Stimulated activated CD4-positive, alpha-beta T cell treated with anti-CD3 and anti-CD28 coated beads, Interleukin-4, amount 100 ng/mL, for 24 hours (primary cell): ENCODE measurements at regions not wholly inside any gene's neighbourhood (a gene's known extent, or its start where the extent isn't known, plus 50 kb on each side); places are given as distances from the start of the nearest gene placed in this dataset.
"Not testable (repeated sequence)": the region's sequence is repeated elsewhere in the genome, so short reads cannot be mapped to it uniquely, and the experiment has no call there.

Source experiments
- DNase-seq: peaks from one replicate; pipeline ENCODE4 v3.0.0-alpha.2; 2020

GRCh38 chr9:720239-720881 lies 121.1 kb upstream of the DMRT1 start:
- no peak for DNase-seq

- DNase-seq, result no peak
These were observed 119.0 kb upstream of the DMRT1 start for GRCh38 chr9:722388-722980.

- not testable (repeated sequence) for DNase-seq
These were observed 117.0 kb upstream of the DMRT1 start for GRCh38 chr9:724461-724860.

DNA sequence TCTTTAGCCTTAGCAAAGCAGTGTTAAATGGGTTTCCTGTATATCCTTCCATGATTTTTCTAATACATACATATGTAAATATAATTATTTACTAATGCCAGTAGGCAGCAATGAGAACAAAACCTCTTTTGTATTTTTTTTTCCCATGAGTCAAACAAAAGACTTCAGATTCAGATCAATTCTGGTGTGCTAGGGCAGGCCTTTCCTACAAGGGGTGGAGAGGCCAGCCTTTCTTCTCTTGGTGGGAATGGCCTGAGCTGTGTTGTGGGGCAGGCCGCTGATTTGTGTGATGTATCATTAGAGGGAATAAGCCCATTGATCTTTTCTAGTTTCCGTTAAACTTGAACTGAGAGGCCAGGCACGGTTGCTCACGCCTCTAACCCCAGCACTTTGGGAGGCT lies 115.5 kb upstream of the DMRT1 start:
- DNase-seq, result no peak

GRCh38 chr9:727767-728166 lies 113.7 kb upstream of the DMRT1 start:
- DNase-seq, result no peak

DNA sequence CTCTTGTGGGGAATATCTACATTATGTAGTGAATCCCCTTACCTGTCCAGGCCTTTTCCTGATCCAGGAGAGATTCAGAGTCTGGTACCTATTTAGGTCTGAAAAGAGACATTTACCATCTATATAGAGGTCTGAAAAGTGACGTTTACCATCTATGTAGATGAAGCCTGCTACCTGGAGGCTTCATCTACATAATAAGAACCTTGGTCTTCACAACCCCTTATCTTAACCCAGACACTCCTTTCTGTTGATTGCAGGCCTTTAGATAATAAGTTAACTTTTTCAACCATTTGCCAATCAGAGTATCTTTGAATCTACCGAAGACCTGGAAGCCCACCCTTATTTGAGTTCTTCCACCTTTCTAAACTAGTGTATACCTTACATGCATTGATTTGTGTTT lies 113.0 kb upstream of the DMRT1 start:
- no peak for DNase-seq

DNA sequence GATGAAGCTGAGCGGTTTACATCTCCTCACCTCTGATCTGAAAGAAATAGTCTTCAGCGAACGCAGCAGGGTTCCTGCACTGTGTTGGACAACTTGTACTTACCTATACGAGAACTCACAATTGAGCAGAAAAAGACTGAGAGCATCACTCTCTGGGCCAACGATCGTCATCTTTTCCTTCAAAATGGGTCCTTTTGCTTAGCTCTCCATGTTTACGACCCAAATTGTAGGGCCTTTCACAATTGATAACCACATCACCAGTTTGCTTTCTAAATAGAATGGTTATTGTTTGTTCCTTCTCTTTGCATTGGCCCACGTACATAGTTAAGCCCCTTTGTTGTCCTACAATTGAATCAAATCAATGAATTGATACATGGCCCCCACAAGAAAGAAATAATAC lies 110.0 kb upstream of the DMRT1 start:
- no peak for DNase-seq

- no peak for DNase-seq
These were observed 106.5 kb upstream of the DMRT1 start for GRCh38 chr9:734831-735511.

GRCh38 chr9:737400-738120 lies 103.9 kb upstream of the DMRT1 start:
- no peak for DNase-seq

DNA sequence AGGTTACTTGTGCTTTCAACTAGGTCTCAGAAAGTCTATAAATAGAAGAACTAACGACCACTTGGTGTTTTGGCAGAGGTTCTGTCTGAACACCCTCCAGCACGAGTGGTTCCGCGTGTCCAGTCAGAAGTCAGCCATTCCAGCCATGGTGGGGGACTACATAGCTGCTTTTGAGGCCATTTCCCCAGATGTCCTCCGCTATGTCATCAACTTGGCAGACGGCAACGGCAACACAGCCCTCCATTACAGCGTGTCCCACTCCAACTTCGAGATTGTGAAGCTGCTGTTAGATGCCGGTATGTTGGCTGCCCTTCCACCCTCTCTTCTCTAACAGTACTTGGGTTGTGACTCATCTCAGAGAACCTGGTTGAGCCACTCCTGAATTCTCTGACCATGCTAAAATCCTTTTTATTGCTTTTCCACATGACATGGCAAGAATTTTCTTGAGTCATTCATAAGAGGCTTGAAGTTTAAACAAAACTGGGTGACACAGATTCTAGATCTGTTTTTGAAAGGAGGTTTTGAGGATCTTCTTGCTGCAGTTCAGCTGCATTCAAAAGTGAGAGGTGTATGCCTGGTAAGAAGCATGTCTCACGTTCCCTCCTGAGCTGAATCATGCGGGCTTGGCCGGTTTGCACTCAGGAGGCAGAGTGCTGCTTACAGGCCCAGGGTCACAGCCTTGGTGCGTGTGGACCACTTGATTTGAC lies 103.1 kb upstream of the DMRT1 start:
- no peak for DNase-seq

DNA sequence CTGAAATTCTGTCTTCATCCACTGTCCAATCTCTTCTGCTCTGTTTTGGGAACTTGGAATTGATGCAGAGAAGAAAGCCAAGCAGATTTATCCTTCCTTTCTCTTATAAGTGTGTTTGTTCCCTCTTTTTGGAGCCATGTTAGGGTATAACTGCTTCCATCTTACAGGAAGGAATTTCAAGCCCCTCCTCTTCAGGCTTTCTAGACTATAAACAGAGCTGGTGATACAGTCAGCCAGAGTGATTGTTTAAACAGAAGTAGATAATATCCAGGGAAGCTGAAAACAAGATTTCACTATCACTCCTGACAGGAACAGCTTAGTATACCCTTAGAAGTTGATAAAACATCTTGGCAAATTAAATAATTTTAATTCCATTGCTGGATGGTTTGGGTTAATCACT lies 102.1 kb upstream of the DMRT1 start:
- no peak for DNase-seq

- no peak for DNase-seq
These were observed 101.3 kb upstream of the DMRT1 start for GRCh38 chr9:740221-740620.

DNA sequence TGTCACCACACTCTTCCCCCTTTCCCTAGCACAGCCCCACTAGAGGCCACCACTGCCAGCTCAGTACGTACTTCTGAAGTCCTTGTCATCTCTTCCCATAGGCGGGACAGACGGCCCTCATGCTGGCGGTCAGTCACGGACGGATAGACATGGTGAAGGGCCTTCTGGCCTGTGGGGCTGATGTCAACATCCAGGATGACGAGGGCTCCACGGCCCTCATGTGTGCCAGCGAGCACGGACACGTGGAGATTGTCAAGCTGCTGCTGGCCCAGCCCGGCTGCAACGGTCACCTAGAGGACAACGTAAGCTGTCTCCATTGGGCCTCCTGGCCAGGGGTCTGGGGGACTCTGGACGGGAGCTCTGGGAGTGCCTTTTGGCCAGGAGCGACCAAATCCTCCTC lies 99.4 kb upstream of the DMRT1 start:
- no peak for DNase-seq

- DNase-seq, result no peak
These were observed 98.4 kb upstream of the DMRT1 start for GRCh38 chr9:742914-743589.

DNA sequence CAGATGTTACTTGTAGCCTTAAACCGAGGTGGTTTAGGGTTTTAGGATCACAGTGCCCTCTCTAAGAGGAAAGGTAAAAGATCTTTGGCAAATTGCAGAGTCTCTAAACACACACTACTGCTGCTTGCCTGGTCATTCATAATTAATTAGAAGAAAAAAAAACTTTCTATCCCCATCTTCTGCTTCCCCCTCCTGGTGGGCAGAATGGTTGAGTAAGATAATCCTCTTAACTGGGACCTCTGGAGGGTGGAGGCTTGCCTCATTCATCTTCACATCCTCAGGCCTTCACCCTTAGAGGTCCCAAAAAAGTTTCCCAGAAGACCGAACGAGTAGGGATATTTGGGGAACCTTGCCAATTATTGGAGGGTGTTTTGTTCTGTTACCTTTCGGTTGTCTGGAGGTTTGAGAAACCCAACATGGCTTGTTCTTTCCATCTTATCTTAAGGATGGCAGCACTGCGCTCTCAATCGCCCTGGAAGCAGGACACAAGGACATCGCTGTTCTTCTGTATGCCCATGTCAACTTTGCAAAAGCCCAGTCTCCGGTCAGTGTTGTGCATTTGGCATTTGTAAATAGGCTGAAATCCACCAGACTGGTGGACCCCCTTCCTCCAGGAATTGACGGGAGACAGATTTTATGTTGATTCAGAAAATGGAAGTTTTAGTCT lies 97.3 kb upstream of the DMRT1 start:
- no peak for DNase-seq

- DNase-seq, result no peak
These were observed 96.6 kb upstream of the DMRT1 start for GRCh38 chr9:744790-745484.

DNA sequence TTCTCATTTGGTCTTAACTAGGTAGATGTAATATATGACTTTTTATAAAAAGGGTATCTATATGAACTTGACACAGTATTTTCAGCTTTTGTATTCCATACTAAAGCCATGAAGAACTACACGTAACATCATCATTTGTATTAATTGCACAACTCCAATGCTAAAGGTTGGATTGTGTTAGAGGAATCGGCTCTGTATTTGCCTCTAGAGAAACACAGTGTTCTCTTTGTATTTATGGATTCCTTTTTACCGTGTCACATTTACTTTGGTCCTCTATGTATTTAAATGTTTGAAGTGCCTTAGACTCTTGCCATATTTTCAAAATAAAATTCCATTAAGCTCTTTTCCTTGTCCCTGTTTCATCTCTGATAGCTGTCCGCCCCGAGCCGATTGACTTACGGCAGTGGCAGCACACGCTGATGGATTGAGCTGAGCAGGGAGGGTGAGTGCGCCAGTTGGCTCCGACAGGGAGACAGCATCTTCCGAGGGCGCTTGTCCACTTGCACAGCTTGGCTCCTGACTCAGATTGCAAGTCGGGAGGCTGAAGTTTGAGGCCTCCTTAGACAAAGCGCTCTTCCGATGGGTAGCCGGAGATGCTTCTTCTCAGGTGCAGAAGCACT lies 95.6 kb upstream of the DMRT1 start:
- no peak for DNase-seq

GRCh38 chr9:746661-747434 lies 94.6 kb upstream of the DMRT1 start:
- no peak for DNase-seq

DNA sequence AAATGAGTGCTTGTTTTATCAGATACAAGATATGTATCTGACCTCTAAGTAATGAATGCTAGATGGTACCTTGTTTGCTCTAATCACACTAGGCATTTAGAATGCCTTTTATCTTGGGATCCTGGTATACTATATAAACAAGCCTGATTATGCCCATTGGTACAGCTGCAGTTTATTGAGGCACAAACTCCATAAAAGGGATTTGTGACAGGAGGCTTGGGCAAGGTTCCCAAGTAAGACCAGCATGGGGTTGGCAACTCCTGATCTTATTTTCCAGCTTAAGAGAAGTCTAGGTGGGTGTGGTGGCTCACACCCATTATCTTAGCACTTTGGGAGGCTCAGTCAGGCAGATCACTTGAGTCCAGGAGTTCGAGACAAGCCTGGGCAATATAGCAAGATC lies 93.9 kb upstream of the DMRT1 start:
- no peak for DNase-seq

- DNase-seq, result no peak
These were observed 92.5 kb upstream of the DMRT1 start for GRCh38 chr9:748861-749497.
